Stimulated activated CD8-positive, alpha-beta memory T cell treated with anti-CD3 and anti-CD28 coated beads, Interleukin-2, amount 100 ng/mL, for 48 hours (primary cell): ENCODE measurements at regions not wholly inside any gene's neighbourhood (a gene's known extent, or its start where the extent isn't known, plus 50 kb on each side); places are given as distances from the start of the nearest gene placed in this dataset.
"Not testable (repeated sequence)": the region's sequence is repeated elsewhere in the genome, so short reads cannot be mapped to it uniquely, and the experiment has no call there.

Experiments
- DNase-seq, 2 donors: peaks; one replicate each; pipeline ENCODE4 v3.0.0-alpha.2; 2020; ENCODE audit warnings: low read depth in 2 of 2

GRCh38 chr15:45810201-45810600 lies 175.4 kb downstream of the SQOR start:
- no peak for DNase-seq

GRCh38 chr15:45812200-45812599 lies 177.4 kb downstream of the SQOR start:
- DNase-seq, result no peak

GRCh38 chr15:45817578-45817977 lies 182.7 kb downstream of the SQOR start:
- not testable (repeated sequence) for DNase-seq

- no peak for DNase-seq
Measured at GRCh38 chr15:45821390-45821789, 186.6 kb downstream of the SQOR start.

GRCh38 chr15:45822968-45823367 lies 188.1 kb downstream of the SQOR start:
- DNase-seq, result not testable (repeated sequence)

GRCh38 chr15:45827275-45827674 lies 192.4 kb downstream of the SQOR start:
- DNase-seq, result no peak

- no peak for DNase-seq
Measured at GRCh38 chr15:45827766-45828165, 192.9 kb downstream of the SQOR start.

GRCh38 chr15:45829336-45830153 lies 194.7 kb downstream of the SQOR start:
- DNase-seq, result no peak

- DNase-seq, result no peak
Measured at GRCh38 chr15:45831787-45832186, 197.0 kb downstream of the SQOR start.

- DNase-seq, result no peak
Measured at GRCh38 chr15:45834622-45835021, 199.8 kb downstream of the SQOR start.

GRCh38 chr15:45842151-45842550 lies 207.3 kb downstream of the SQOR start:
- DNase-seq, result no peak

GRCh38 chr15:45847645-45848044 lies 212.8 kb downstream of the SQOR start:
- no peak for DNase-seq

- no peak for DNase-seq
Measured at GRCh38 chr15:45849136-45849535, 214.3 kb downstream of the SQOR start.

- DNase-seq, result no peak
Measured at GRCh38 chr15:45854455-45855202, 219.8 kb downstream of the SQOR start.

- DNase-seq, result no peak
Measured at GRCh38 chr15:45855210-45855906, 220.5 kb downstream of the SQOR start.

GRCh38 chr15:45855907-45856579 lies 221.2 kb downstream of the SQOR start:
- no peak for DNase-seq

- no peak for DNase-seq
Measured at GRCh38 chr15:45857291-45857690, 222.5 kb downstream of the SQOR start.

- no peak for DNase-seq
Measured at GRCh38 chr15:45858491-45858890, 223.7 kb downstream of the SQOR start.

GRCh38 chr15:45862034-45862433 lies 227.2 kb downstream of the SQOR start:
- DNase-seq, result no peak

GRCh38 chr15:45863881-45864580 lies 229.2 kb downstream of the SQOR start:
- no peak for DNase-seq

GRCh38 chr15:45866616-45867015 lies 231.8 kb downstream of the SQOR start:
- DNase-seq, result no peak
